Left lung (tissue), 4 donors: ENCODE measurements at regions not wholly inside any gene's neighbourhood (a gene's known extent, or its start where the extent isn't known, plus 50 kb on each side); places are given as distances from the start of the nearest gene placed in this dataset.
"Not testable (repeated sequence)": the region's sequence is repeated elsewhere in the genome, so short reads cannot be mapped to it uniquely, and the experiment has no call there.

ENCODE experiments used
- ATAC-seq: fragments of 200-7000 bp; cut with Tn5 transposase; one replicate; pipeline ENCODE4 v1.9.1; 2020; ENCODE audit warnings: moderate library complexity
- DNase-seq, 4 donors: peaks; one replicate each; pipeline ENCODE4 v3.0.0-alpha.2; 2013 to 2020
- H3K27ac ChIP-seq, 2 donors: fragments of 200-600 bp; sonication (generic) in 1 of 2; one replicate each; pipeline versions ENCODE4 v1.5.0 to v1.8.0; 2020 to 2021
- H3K27me3 ChIP-seq, 2 donors: fragments of 200-600 bp; sonication (generic) in 1 of 2; one replicate each; pipeline versions ENCODE4 v1.5.0 to v1.8.0; 2020 to 2021
- H3K36me3 ChIP-seq, 2 donors: fragments of 200-600 bp; sonication (generic) in 1 of 2; one replicate each; pipeline versions ENCODE4 v1.5.0 to v1.8.0; 2020 to 2021
- H3K4me1 ChIP-seq, 2 donors: fragments of 200-600 bp; one replicate each; pipeline ENCODE4 v1.8.0; 2021
- H3K4me3 ChIP-seq, 2 donors: fragments of 200-600 bp; sonication (generic) in 1 of 2; one replicate each; pipeline versions ENCODE4 v1.5.0 to v1.8.0; 2020 to 2021; ENCODE audit warnings: mild to moderate bottlenecking in 1 of 2
- H3K9me3 ChIP-seq, 2 donors: fragments of 200-600 bp; sonication (generic) in 1 of 2; one replicate each; pipeline versions ENCODE4 v1.5.0 to v1.8.0; 2020 to 2021
- CTCF ChIP-seq, 2 donors: fragments of 200-600 bp; sonication (generic) in 1 of 2; IDR thresholded peaks; one replicate each; pipeline versions ENCODE4 v1.5.0 to v1.8.0; 2021; ENCODE audit warnings: antibody characterized with exemption in 2 of 2
- intact Hi-C, 2 donors: fragments of 100-400 bp; cut with DNase I; formaldehyde crosslinking; loops; one replicate each; pipeline versions ENCODE4 v1.11.2 to v1.14.2; 2022
- donor health status: DM: no; HTN: yes; CAD: no.
- donor health status: DM: no; HTN: no; CAD: no.

- H3K9me3 ChIP-seq, result no peaks in the 10 kb centered on the region
- no peaks in the 10 kb centered on the region for H3K27me3 ChIP-seq
- DNase-seq (no peak), ATAC-seq (no peak)
- no peak overlapping the region for H3K4me3 ChIP-seq
- no peak overlapping the region for H3K27ac ChIP-seq
- no peaks in the 10 kb centered on the region for H3K4me1 ChIP-seq
- intact Hi-C loops, result no loop called here
- H3K36me3 ChIP-seq, result no peaks in the 10 kb centered on the region
- no peak for TF ChIP-seq CTCF (IDR thresholded peaks at IDR 0.05)
Observed at GRCh38 chr2:8382485-8382884, 299.4 kb upstream of the ID2 start.

- peaks cover 0 to 11% of the 10 kb centered on the region in 2 donors for H3K4me1 ChIP-seq
- H3K4me3 ChIP-seq, H3K36me3 ChIP-seq, H3K9me3 ChIP-seq, H3K27ac ChIP-seq, intact Hi-C loops, H3K27me3 ChIP-seq, ATAC-seq, DNase-seq: not testable (repeated sequence)
Observed at GRCh38 chr2:8386748-8387147, 295.1 kb upstream of the ID2 start.

GRCh38 chr2:8388781-8389180 is 293.1 kb upstream of the ID2 start:
- no peak for TF ChIP-seq CTCF (IDR thresholded peaks at IDR 0.05)
- no peaks in the 10 kb centered on the region for H3K27me3 ChIP-seq
- H3K36me3 ChIP-seq, result no peaks in the 10 kb centered on the region
- peaks cover 0 to 15% of the 10 kb centered on the region in 2 donors for H3K4me1 ChIP-seq
- no peak overlapping the region for H3K27ac ChIP-seq
- DNase-seq (no peak), ATAC-seq (no peak)
- intact Hi-C loops, result no loop called here
- no peak overlapping the region for H3K4me3 ChIP-seq
- H3K9me3 ChIP-seq, result no peaks in the 10 kb centered on the region

GRCh38 chr2:8389431-8390108 is 292.3 kb upstream of the ID2 start:
- DNase-seq, result no peak
- H3K27me3 ChIP-seq, result no peaks in the 10 kb centered on the region
- no peak overlapping the region for H3K27ac ChIP-seq
- no peak for ATAC-seq
- intact Hi-C loops, result no loop called here
- no peak for TF ChIP-seq CTCF (IDR thresholded peaks at IDR 0.05)
- H3K36me3 ChIP-seq, result no peaks in the 10 kb centered on the region
- peaks cover 0 to 22% of the 10 kb centered on the region in 2 donors for H3K4me1 ChIP-seq
- H3K9me3 ChIP-seq, result no peaks in the 10 kb centered on the region
- no peak overlapping the region for H3K4me3 ChIP-seq

GRCh38 chr2:8391126-8391525 is 290.7 kb upstream of the ID2 start:
- TF ChIP-seq CTCF (IDR thresholded peaks at IDR 0.05), result no peak
- Histone ChIP-seq H3K27ac (no peak overlapping the region), H3K36me3 (no peaks in the 10 kb centered on the region), H3K27me3 (no peaks in the 10 kb centered on the region), H3K4me3 (no peak overlapping the region), H3K4me1 (peaks cover 0 to 28% of the 10 kb centered on the region in 2 donors), H3K9me3 (no peaks in the 10 kb centered on the region)
- no peak for DNase-seq
- no peak for ATAC-seq
- intact Hi-C loops, result no loop called here

- intact Hi-C loops, result no loop called here
- ATAC-seq, result no peak
- DNase-seq, result no peak
- no peak overlapping the region for H3K4me3 ChIP-seq
- no peaks in the 10 kb centered on the region for H3K9me3 ChIP-seq
- no peak for TF ChIP-seq CTCF (IDR thresholded peaks at IDR 0.05)
- H3K27me3 ChIP-seq, result no peaks in the 10 kb centered on the region
- H3K27ac ChIP-seq, result no peak overlapping the region
- H3K36me3 ChIP-seq, result no peaks in the 10 kb centered on the region
- peaks cover 0 to 28% of the 10 kb centered on the region in 2 donors for H3K4me1 ChIP-seq
Observed at GRCh38 chr2:8391584-8391983, 290.3 kb upstream of the ID2 start.
